BJ (cell line): ENCODE measurements at regions not wholly inside any gene's neighbourhood (a gene's known extent, or its start where the extent isn't known, plus 50 kb on each side); places are given as distances from the start of the nearest gene placed in this dataset.

ENCODE experiments used
- CTCF ChIA-PET: fragments of 350-600 bp; formaldehyde crosslinking; extraction: SDS; loops from one replicate; lab custom pipeline; 2021; ENCODE audit warnings: antibody characterized with exemption, inconsistent platforms; lab: Yijun Ruan, JAX
- POLR2A ChIA-PET: fragments of 300-600 bp; sonication (Branson Sonifier 250); formaldehyde crosslinking; extraction: SDS; loops from one replicate; lab custom pipeline; 2021; ENCODE audit warnings: antibody characterized with exemption; lab: Charles Lee
- DNase-seq: peaks from one replicate; pipeline ENCODE4 v3.0.0-alpha.2; 2011; ENCODE audit warnings: low read depth
- H3K27me3 ChIP-seq: 2 replicates; pipeline ENCODE4 v1.6.0; 2011; ENCODE audit warnings: low read length; ENCODE audit not compliant: control insufficient read depth, insufficient read depth
- H3K36me3 ChIP-seq: 2 replicates; pipeline ENCODE4 v1.5.1; 2011; ENCODE audit warnings: low read length; ENCODE audit not compliant: control insufficient read depth, insufficient read depth
- H3K4me3 ChIP-seq: 2 replicates; pipeline ENCODE4 v1.5.1; 2011; ENCODE audit warnings: low read depth, mild to moderate bottlenecking, control low read depth, low read length
- CTCF ChIP-seq: IDR thresholded peaks from 2 replicates; pipeline ENCODE4 v1.5.1; 2011; ENCODE audit warnings: low read depth, mild to moderate bottlenecking, control low read depth, inconsistent platforms, low read length, moderate library complexity; ENCODE audit not compliant: insufficient read depth

- no peak for DNase-seq
- POLR2A ChIA-PET: no interaction called here
- Histone ChIP-seq H3K4me3 (no peak overlapping the region), H3K36me3 (no peaks in the 10 kb centered on the region), H3K27me3 (no peaks in the 10 kb centered on the region)
- no peak for TF ChIP-seq CTCF
- CTCF ChIA-PET: no interaction called here
Measured at GRCh38 chr15:53203454-53203853, 413.3 kb upstream of the ONECUT1 start.

- Histone ChIP-seq H3K36me3 (no peaks in the 10 kb centered on the region), H3K27me3 (no peaks in the 10 kb centered on the region), H3K4me3 (no peak overlapping the region)
- TF ChIP-seq CTCF: no peak
- no peak for DNase-seq
- ChIA-PET POLR2A (interaction anchor here (0.6 kb wide), 1 partner anchor 216 kb away, joined by 3 read pairs; no protein-coding TSS in a partner anchor), CTCF (no interaction called here)
Measured at GRCh38 chr15:53202876-53203275, 412.7 kb upstream of the ONECUT1 start.

- no peaks in the 10 kb centered on the region for H3K36me3 ChIP-seq
- H3K4me3 ChIP-seq: no peak overlapping the region
- DNase-seq: no peak
- ChIA-PET CTCF (interaction anchor here (0.6 kb wide), 1 partner anchor 418 kb away, joined by 3 read pairs; no protein-coding TSS in a partner anchor), POLR2A (no interaction called here)
- no peaks in the 10 kb centered on the region for H3K27me3 ChIP-seq
- TF ChIP-seq CTCF: peak; percentile 62
Measured at GRCh38 chr15:53197426-53197839, 407.3 kb upstream of the ONECUT1 start.

- no peaks in the 10 kb centered on the region for H3K27me3 ChIP-seq
- ChIA-PET POLR2A (no interaction called here), CTCF (interaction anchor here (0.6 to 0.7 kb wide), 2 partner anchors 10 to 417 kb away, joined by 3 read pairs; no protein-coding TSS in a partner anchor)
- DNase-seq: no peak
- H3K36me3 ChIP-seq: no peaks in the 10 kb centered on the region
- no peak for TF ChIP-seq CTCF
- no peak overlapping the region for H3K4me3 ChIP-seq
Measured at GRCh38 chr15:53196788-53197187, 406.7 kb upstream of the ONECUT1 start.

- Histone ChIP-seq H3K36me3 (no peaks in the 10 kb centered on the region), H3K27me3 (no peaks in the 10 kb centered on the region), H3K4me3 (no peak overlapping the region)
- POLR2A ChIA-PET: no interaction called here
- TF ChIP-seq CTCF: no peak
- CTCF ChIA-PET: interaction anchor here (0.7 kb wide), 1 partner anchor 9 kb away, joined by 3 read pairs; no protein-coding TSS in a partner anchor
- no peak for DNase-seq
Measured at GRCh38 chr15:53196242-53196641, 406.1 kb upstream of the ONECUT1 start.
